ENCODE measurements at regions not wholly inside any gene's neighbourhood (a gene's known extent, or its start where the extent isn't known, plus 50 kb on each side); places are given as distances from the start of the nearest gene placed in this dataset.

DNA sequence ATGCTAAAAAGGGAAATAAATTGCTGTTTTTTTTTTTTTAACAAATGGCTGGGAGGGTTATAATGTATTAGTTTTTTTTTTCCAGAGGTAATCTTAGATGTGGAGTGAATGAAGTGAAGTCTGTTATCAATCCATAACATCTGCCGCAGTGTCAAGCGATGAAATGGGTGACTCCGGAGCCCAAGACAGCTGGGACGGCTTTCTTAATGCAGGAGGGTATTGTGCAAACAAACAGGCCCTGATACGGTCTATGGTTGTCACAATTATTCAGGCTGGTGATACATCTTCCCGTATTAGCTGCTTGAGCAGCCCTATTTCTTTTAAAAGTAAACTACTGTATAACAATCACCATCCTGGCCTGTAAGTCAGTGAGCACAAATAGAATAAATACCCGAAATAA lies 1231.2 kb downstream of the GATA3 start:
- intact Hi-C loops (cut with micrococcal nuclease; ENCODE audit: unreplicated experiment) (no loop called here), in situ Hi-C loops (cut with MboI) (no loop called here)
- H3K36me3 ChIP-seq (ENCODE audit: control insufficient read depth in 2 of 2, insufficient read depth in 2 of 2, low read length in 1 of 2) = no peaks in the 10 kb centered on the region
- no TSS peak for BruUV-seq (replicated peaks)
- H3K4me1 ChIP-seq (ENCODE audit: control insufficient read depth, insufficient read depth, low read length) = no peaks in the 10 kb centered on the region
- ATAC-seq = no peak
- ChIA-PET RAD21 (ENCODE audit: unreplicated experiment) (no interaction called here), CTCF (no interaction called here), SMC1A (ENCODE audit: uncharacterized antibody, unreplicated experiment) (interaction anchor here (1.5 to 2.2 kb wide), 2 partner anchors 10 kb away, joined by 4 to 6 read pairs; no protein-coding TSS in a partner anchor), POLR2A (no interaction called here)
- TF ChIP-seq FOXM1 (IDR thresholded peaks at IDR 0.05; ENCODE audit: low read depth, low read length) (no peak), KLF5 (IDR thresholded peaks at IDR 0.05; ENCODE audit: partially characterized antibody) (no peak), ESRRA (IDR thresholded peaks at IDR 0.05; ENCODE audit: low read length) (no peak), SMAD5 (IDR thresholded peaks at IDR 0.05; ENCODE audit: low read depth) (no peak), MTA3 (IDR thresholded peaks at IDR 0.05; ENCODE audit: borderline replicate concordance, low read length) (no peak), TARDBP (IDR thresholded peaks at IDR 0.05; ENCODE audit: borderline replicate concordance) (no peak)
- H4K20me1 ChIP-seq (ENCODE audit: control insufficient read depth, insufficient read depth) = no peaks in the 10 kb centered on the region
- no peaks in the 10 kb centered on the region for H3K27me3 ChIP-seq (replicated peaks in 1 of 2; ENCODE audit: control insufficient read depth in 2 of 2, insufficient read depth in 2 of 2, low read length in 1 of 2)
- no peak overlapping the region for H3K9ac ChIP-seq (ENCODE audit: control insufficient read depth, insufficient read depth, low read length)
- H3K27ac ChIP-seq (ENCODE audit: control insufficient read depth, insufficient read depth) = no peak overlapping the region
- no peak for FAIRE-seq
- H2AFZ ChIP-seq (ENCODE audit: control insufficient read depth, low read depth, low read length) = no peak overlapping the region
- no peak for DNase-seq (ENCODE audit: low read depth, low spot score)
- H3K4me2 ChIP-seq (ENCODE audit: control insufficient read depth, insufficient read depth) = no peak overlapping the region
- no peaks in the 10 kb centered on the region for H3K9me3 ChIP-seq (replicated peaks; ENCODE audit: control insufficient read depth, insufficient read depth, low read length)
- 13% methylated on average over 7 of the region's 7 CpGs for WGBS (ENCODE audit: insufficient coverage, insufficient replicate concordance, low lambda C conversion rate, missing lambda C conversion rate)
- H3K79me2 ChIP-seq (ENCODE audit: control insufficient read depth, insufficient read depth, low read length) = no peaks in the 10 kb centered on the region
- no peak overlapping the region for H3K4me3 ChIP-seq

DNA sequence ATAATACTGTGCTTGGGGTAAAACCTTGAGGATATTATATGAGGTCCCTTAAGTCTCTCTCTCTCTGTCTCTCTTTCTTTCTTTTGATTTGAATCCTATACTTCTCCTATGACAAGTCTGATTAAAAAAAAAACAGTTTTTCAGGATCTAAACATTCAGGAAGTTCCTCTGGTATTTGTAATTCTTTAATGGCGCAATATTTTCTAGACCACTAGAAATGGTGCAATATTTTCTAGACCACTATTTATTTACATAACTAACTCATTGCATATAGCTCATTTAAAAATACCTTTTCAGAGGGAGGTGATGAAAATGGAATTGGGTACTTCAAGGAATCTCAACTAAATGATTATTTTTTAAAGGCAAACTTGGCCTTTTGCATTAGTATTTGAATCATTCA lies 1235.3 kb downstream of the GATA3 start:
- TF ChIP-seq TCF7 (IDR thresholded peaks at IDR 0.05; ENCODE audit: borderline replicate concordance) = no peak
- Histone ChIP-seq H3K27me3 (replicated peaks in 1 of 2; ENCODE audit: control insufficient read depth in 2 of 2, insufficient read depth in 2 of 2, low read length in 1 of 2) (no peaks in the 10 kb centered on the region), H3K27ac (ENCODE audit: control insufficient read depth, insufficient read depth) (no peak overlapping the region), H2AFZ (ENCODE audit: control insufficient read depth, low read depth, low read length) (no peak overlapping the region), H3K9me3 (replicated peaks; ENCODE audit: control insufficient read depth, insufficient read depth, low read length) (no peaks in the 10 kb centered on the region; the same call in 2 of the 3 replicates), H4K20me1 (ENCODE audit: control insufficient read depth, insufficient read depth) (no peaks in the 10 kb centered on the region), H3K4me2 (ENCODE audit: control insufficient read depth, insufficient read depth) (no peak overlapping the region), H3K36me3 (ENCODE audit: control insufficient read depth in 2 of 2, insufficient read depth in 2 of 2, low read length in 1 of 2) (no peaks in the 10 kb centered on the region), H3K4me3 (no peak overlapping the region), H3K9ac (ENCODE audit: control insufficient read depth, insufficient read depth, low read length) (no peak overlapping the region), H3K4me1 (ENCODE audit: control insufficient read depth, insufficient read depth, low read length) (peaks cover 3% of the 10 kb centered on the region; the same call in 1 of the 2 replicates), H3K79me2 (ENCODE audit: control insufficient read depth, insufficient read depth, low read length) (no peaks in the 10 kb centered on the region)
- BruUV-seq (replicated peaks) = no TSS peak
- SMC1A ChIA-PET (ENCODE audit: uncharacterized antibody, unreplicated experiment) = no interaction called here
- FAIRE-seq (no peak), ATAC-seq (no peak), DNase-seq (ENCODE audit: low read depth, low spot score) (no peak)
- intact Hi-C loops (cut with micrococcal nuclease; ENCODE audit: unreplicated experiment) (no loop called here), in situ Hi-C loops (cut with MboI) (no loop called here)
- CTCF ChIA-PET = interaction anchor here (0.7 kb wide), 1 partner anchor 1784 kb away, joined by 4 read pairs; no protein-coding TSS in a partner anchor
- 21% methylated on average over 1 of the region's 1 CpG for WGBS (ENCODE audit: insufficient coverage, insufficient replicate concordance, low lambda C conversion rate, missing lambda C conversion rate)
- RAD21 ChIA-PET (ENCODE audit: unreplicated experiment) = interaction anchor here (1.1 kb wide), 1 partner anchor 13 kb away, joined by 5 read pairs; no protein-coding TSS in a partner anchor
- POLR2A ChIA-PET = no interaction called here
